Lower lobe of right lung (tissue), 2 donors: ENCODE measurements at regions not wholly inside any gene's neighbourhood (a gene's known extent, or its start where the extent isn't known, plus 50 kb on each side); places are given as distances from the start of the nearest gene placed in this dataset.
A peak's percentile ranks its signal among the peaks of the same experiment; 100 is the strongest.

Source experiments
- ATAC-seq, 2 donors: fragments of 200-7000 bp; cut with Tn5 transposase; one replicate each; pipeline ENCODE4 v1.9.1; 2020 to 2022; ENCODE audit warnings: mild to moderate bottlenecking in 2 of 2, moderate library complexity in 2 of 2
- DNase-seq: peaks from one replicate; pipeline ENCODE4 v3.0.0-alpha.2; 2020
- H3K27ac ChIP-seq: fragments of 200-600 bp; one replicate; pipeline ENCODE4 v1.8.0; 2022
- H3K27me3 ChIP-seq: fragments of 200-600 bp; one replicate; pipeline ENCODE4 v1.8.0; 2022; ENCODE audit warnings: low read depth
- H3K36me3 ChIP-seq: fragments of 200-600 bp; one replicate; pipeline ENCODE4 v1.8.0; 2022; ENCODE audit warnings: mild to moderate bottlenecking
- H3K4me1 ChIP-seq: fragments of 200-600 bp; one replicate; pipeline ENCODE4 v1.8.0; 2022
- H3K4me3 ChIP-seq: fragments of 200-600 bp; one replicate; pipeline ENCODE4 v1.8.0; 2022; ENCODE audit warnings: mild to moderate bottlenecking
- H3K9me3 ChIP-seq: fragments of 200-600 bp; one replicate; pipeline ENCODE4 v1.8.0; 2022
- intact Hi-C: fragments of 100-400 bp; cut with DNase I; formaldehyde crosslinking; loops from one replicate; pipeline ENCODE4 v1.11.0; 2022
- TF ChIP-seq, protein P1 (sequence below): fragments of 200-600 bp; IDR thresholded peaks from one replicate; pipeline ENCODE4 v1.8.0; 2022; ENCODE audit warnings: antibody characterized with exemption, mild to moderate bottlenecking
- donor health status: DM: no; HTN: yes; CAD: no; lungs with severe emphysema.

GRCh38 chr5:87120518-87121303 lies 147.0 kb upstream of the RASA1 start:
- Histone ChIP-seq H3K27me3 (no peaks in the 10 kb centered on the region), H3K4me3 (no peak overlapping the region), H3K4me1 (peaks cover 18% of the 10 kb centered on the region), H3K9me3 (no peaks in the 10 kb centered on the region), H3K36me3 (no peaks in the 10 kb centered on the region), H3K27ac (no peak overlapping the region)
- TF ChIP-seq, protein P1, sequence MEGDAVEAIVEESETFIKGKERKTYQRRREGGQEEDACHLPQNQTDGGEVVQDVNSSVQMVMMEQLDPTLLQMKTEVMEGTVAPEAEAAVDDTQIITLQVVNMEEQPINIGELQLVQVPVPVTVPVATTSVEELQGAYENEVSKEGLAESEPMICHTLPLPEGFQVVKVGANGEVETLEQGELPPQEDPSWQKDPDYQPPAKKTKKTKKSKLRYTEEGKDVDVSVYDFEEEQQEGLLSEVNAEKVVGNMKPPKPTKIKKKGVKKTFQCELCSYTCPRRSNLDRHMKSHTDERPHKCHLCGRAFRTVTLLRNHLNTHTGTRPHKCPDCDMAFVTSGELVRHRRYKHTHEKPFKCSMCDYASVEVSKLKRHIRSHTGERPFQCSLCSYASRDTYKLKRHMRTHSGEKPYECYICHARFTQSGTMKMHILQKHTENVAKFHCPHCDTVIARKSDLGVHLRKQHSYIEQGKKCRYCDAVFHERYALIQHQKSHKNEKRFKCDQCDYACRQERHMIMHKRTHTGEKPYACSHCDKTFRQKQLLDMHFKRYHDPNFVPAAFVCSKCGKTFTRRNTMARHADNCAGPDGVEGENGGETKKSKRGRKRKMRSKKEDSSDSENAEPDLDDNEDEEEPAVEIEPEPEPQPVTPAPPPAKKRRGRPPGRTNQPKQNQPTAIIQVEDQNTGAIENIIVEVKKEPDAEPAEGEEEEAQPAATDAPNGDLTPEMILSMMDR: no peak
- ATAC-seq (peak; percentile 54 to 55), DNase-seq (no peak)
- intact Hi-C loops: no loop called here

DNA sequence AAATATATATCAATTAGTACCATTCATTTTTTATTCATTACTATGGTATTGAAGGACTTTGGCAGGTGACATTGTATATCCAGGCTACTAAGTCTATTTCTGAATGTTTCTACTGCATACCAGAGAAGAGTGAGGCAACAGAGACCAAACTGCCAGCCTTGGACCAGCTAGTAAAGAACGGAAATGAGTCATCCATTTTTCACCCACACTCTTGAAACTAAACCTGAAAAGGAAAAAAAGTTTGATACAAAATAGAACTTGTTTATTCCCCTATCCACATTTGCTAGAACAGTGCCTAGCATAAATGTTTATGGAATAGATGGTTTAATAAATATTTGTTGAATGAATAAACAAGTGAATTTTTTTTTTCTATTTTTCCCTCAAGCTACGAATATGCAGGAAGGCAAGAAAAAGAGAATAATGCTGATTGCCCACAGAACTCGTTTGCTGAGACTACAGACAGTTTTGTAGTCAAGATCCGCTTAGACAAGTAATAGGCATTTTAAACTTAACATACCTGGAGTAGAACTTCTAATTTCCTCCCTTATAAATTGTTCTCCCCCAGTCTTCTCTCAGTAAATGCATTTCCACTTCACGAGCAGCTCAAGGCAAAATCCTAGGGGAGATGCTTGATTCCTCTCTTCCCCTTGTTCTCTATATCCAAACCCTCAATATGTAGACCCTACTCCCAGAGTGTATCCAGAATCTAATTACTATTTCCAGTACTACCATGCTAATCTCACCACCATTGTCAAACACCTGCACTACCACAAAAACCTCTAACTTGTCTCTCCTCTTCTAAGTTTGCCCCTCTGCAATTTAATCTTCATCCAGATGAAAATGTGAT lies 146.2 kb upstream of the RASA1 start:
- no peak overlapping the region for H3K4me3 ChIP-seq
- DNase-seq: no peak
- H3K4me1 ChIP-seq: peaks cover 18% of the 10 kb centered on the region
- no peaks in the 10 kb centered on the region for H3K27me3 ChIP-seq
- peak; percentile 73 to 78 for ATAC-seq
- H3K36me3 ChIP-seq: no peaks in the 10 kb centered on the region
- H3K27ac ChIP-seq: no peak overlapping the region
- intact Hi-C loops: no loop called here
- TF ChIP-seq, protein P1: no peak
- no peaks in the 10 kb centered on the region for H3K9me3 ChIP-seq

DNA sequence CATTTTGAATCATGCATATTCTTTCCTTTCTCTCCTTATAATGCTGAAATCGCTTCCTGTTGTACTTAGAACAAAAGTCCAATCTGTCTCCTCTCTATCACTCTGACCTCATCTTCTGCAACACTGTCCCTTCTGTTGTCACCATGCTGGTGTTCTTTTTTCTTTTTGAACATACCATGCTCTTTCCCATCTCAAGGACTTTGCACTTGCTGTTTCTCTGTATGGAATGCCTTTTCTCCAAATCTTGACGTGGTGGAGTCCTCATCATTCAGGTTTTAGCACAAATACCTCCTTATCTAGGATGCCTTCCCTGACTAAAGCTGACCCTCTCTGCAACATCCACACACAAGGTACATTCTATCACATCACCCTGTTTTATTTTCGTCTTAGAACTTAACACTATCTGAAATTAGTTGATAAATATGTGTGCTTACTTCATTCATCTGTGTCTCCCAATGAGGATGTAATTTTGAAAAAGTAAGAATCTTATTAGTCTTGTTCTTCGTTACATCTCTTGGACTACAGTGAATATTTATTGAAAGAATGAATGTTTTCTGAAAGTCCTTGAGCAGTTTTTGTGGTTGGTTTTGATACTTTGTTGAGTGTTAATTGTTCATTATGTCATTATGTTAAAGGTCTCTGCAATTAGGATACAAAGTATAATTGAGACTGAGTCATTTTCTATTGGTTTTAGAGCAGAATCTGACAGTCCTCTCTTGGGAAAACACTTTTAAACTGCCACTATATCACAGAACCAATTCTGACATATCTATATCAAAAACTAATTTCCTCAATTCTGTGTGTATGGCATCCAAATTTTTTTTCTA lies 145.3 kb upstream of the RASA1 start:
- Histone ChIP-seq H3K4me3 (no peak overlapping the region), H3K27me3 (no peaks in the 10 kb centered on the region), H3K27ac (no peak overlapping the region), H3K36me3 (no peaks in the 10 kb centered on the region), H3K9me3 (no peaks in the 10 kb centered on the region), H3K4me1 (peaks cover 18% of the 10 kb centered on the region)
- no peak for ATAC-seq
- TF ChIP-seq, protein P1: no peak
- no peak for DNase-seq
- intact Hi-C loops: no loop called here

DNA sequence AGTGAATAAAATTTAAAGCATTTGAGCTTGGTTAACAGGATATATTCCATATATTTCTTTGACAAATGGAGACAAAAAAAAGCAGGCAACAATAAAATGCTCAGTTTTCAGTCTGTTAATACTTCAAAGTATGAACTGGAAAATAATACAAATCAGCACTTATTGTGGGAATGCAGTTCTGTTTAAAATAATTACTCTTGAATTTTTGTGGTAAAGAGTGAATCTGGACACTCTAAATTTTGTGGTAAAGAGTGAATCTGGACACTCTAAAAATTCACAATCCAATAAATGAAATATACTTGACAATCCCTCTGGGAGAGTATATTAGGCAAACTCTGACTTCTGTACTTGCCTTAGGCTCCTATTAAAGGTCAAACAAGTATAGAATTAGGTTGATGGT lies 141.9 kb upstream of the RASA1 start:
- Histone ChIP-seq H3K4me1 (peaks cover 12% of the 10 kb centered on the region), H3K4me3 (no peak overlapping the region), H3K27me3 (no peaks in the 10 kb centered on the region), H3K36me3 (no peaks in the 10 kb centered on the region), H3K27ac (no peak overlapping the region), H3K9me3 (no peaks in the 10 kb centered on the region)
- intact Hi-C loops: no loop called here
- no peak for DNase-seq
- ATAC-seq: no peak
- TF ChIP-seq, protein P1: no peak

GRCh38 chr5:87126869-87127268 lies 140.8 kb upstream of the RASA1 start:
- no peaks in the 10 kb centered on the region for H3K36me3 ChIP-seq
- no peak overlapping the region for H3K27ac ChIP-seq
- intact Hi-C loops: no loop called here
- ATAC-seq (no peak), DNase-seq (no peak)
- peaks cover under 1% of the 10 kb centered on the region for H3K4me1 ChIP-seq
- TF ChIP-seq, protein P1: no peak
- no peaks in the 10 kb centered on the region for H3K27me3 ChIP-seq
- no peaks in the 10 kb centered on the region for H3K9me3 ChIP-seq
- H3K4me3 ChIP-seq: no peak overlapping the region
